Posterior vena cava (tissue), 2 donors: ENCODE measurements at regions not wholly inside any gene's neighbourhood (a gene's known extent, or its start where the extent isn't known, plus 50 kb on each side); places are given as distances from the start of the nearest gene placed in this dataset.

Source experiments
- DNase-seq: peaks from one replicate; pipeline ENCODE4 v3.0.0-alpha.2; 2020; ENCODE audit warnings: low spot score
- intact Hi-C, 2 donors: fragments of 100-400 bp; cut with DNase I; formaldehyde crosslinking; loops; one replicate each; pipeline versions ENCODE4 v1.14.1 to v1.14.2; 2022 to 2023
- donor health status: DM: yes; HTN: yes; CAD: no.
- donor health status: DM: yes; HTN: yes; CAD: no.

DNA sequence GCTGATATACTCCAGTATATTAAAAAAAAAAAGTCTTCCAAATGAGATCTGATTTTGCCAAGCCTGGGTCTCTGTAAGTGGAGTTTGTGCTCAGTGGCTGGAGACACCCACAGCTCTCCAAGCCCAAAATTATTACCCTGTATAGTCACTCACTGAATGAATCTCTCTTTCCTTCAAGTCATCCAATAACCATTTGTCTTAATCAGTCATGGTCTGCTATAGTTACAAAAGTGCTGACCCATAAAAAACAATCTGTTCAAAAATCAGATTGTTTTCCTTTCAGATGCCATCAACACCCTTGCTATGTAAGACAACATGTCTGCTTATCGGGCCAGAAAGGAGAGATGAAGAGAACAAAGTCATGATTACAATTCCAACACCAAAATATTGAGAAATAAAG lies 159.4 kb upstream of the FST start:
- DNase-seq, result no peak
- intact Hi-C loops, result no loop called here

DNA sequence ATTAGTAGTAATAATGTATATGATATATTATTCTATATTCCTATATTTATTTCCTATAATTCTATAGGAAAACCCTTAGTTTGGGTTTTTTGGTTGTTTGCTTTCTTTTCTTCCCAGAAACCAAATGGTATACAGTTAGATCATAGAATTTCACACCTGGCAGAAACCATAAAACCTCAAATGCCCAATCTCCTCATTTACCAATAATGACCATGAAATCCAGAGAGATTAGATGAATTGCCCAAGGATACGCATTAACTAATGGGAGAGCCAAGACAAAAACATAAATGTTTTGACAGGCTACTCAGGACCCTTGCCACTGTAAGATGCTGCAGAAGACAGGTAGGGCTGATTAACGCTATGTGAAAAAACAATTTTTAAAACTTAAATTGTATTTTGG lies 158.7 kb upstream of the FST start:
- intact Hi-C loops, result no loop called here

DNA sequence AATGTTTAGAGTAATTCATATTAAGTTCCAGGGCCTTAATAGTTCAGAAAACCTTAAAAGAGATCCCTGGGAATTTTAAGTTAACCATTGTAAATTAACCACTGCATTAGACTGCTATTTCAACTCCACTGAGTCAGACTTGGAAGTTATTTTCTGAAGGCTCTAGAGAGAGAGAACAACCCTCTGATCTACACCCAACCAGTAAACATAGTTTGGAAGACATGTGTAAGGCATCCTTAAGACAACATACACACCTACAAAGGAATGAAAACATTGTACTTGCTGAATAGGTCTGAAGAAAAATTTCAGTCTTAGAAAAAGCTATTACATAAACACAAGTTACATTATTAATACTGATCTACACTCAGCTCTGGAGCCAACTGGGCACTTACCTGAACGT lies 158.2 kb upstream of the FST start:
- no peak for DNase-seq
- intact Hi-C loops, result no loop called here

More for the DNA sequence above, 158.7 kb upstream of the FST start:
- DNase-seq, result no peak

DNA sequence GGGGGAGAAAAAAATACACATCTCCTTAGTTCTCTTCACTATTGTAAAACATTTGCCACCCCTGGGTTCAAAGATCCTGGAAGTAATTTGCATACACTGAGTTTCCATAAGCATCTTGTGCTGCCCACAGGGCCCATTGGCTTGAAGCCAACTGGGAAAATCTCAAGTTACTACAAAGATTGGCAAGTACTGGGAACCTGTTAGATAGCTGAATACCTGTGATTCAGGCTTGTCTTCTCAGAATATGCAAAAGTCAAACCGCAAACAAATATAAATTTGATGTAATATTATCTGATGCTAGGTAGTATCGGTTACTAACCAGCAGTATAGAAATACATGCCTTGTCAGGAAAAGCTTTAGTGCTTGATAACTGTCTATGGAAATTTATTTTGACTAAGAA lies 156.9 kb upstream of the FST start:
- intact Hi-C loops, result no loop called here
- no peak for DNase-seq

DNA sequence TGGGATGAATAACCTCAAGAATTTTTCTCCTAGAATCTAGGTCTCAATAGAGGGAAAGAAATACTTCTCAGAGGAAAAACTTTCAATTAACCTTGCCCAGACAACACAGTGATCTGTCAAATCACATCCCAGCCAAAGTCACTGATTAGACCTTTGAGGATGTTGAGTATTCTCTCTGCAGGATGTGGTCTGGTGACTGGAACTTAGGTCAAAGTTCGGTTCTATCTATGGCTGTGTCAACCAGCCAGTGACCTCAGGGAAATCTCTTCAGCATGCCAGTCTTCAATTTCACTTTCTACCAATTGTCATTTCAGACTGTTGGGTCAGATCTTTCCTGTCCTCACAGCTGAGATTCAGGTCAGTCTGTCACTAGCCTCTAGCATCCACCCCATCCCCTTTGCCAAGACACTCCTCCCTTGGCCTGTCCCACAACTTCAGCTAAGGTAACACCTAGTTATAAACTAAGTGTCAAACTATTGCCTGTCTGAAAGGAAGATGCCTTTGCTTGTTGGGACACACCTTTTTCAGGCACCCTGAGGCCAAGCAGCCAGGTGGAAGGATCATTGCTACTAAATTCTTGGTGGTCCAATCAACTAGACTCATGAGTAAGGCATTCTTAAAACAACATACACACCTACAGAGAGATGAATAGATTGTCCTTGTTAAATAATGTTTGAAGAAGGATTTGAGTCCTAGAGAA lies 156.3 kb upstream of the FST start:
- intact Hi-C loops, result no loop called here
- DNase-seq, result no peak

DNA sequence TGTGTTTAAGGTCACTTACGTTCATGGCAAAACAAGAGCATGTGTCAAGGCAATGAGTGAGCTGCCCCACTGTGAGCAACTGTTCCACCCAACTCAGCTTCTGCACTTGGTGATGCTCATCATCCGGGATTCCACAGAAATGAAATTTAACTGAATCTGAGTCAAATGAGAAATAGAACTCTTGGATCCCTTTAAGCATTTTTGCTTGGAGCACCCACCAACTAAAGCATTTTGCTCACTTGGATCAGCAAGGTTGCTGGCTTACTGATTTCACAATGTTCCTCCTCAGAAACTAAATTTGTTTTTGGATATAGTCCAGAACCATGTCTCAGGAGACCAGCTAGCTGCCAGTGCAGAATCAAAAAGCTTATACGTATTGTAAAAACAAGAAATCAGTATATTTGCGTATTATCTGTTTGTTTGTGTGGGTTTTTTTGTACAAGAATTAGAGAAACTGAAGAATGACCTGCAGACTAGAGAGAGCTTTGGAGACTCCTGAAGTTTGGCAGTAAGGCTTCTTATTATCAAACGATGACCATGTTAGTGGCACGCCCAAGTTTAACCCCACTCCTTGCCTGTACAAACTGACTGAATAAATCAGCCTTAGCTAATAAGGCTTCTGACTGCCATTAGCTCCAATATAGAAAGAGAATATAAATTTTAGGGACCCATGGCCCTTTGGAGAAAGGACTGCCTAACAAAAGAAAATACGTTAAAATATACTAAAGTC lies 153.8 kb upstream of the FST start:
- intact Hi-C loops, result no loop called here
- no peak for DNase-seq

DNA sequence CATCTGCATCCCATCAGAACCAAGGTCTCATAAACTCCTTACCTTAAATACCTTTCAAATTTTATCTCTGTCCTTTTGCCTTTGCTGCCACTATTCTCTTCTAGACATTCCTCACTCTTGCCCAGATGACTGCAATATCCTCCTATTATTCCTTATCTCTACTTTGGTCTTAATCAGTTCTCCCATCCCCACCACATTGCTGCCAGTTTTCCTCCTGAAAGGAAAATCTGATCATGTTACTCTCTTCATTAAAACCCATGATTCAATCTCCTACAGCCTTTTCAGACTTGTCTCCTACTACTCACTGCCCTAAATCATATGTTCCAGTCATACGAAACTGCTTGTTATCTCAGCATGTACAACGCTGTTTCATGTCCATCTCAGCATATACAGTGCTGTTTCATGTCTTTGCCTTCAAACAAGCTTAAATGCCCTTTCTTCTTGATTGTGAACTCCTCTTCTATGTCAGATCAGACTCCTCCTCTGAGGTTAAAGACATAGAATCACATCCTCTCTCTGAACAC lies 152.6 kb upstream of the FST start:
- intact Hi-C loops, result no loop called here
- DNase-seq, result no peak

DNA sequence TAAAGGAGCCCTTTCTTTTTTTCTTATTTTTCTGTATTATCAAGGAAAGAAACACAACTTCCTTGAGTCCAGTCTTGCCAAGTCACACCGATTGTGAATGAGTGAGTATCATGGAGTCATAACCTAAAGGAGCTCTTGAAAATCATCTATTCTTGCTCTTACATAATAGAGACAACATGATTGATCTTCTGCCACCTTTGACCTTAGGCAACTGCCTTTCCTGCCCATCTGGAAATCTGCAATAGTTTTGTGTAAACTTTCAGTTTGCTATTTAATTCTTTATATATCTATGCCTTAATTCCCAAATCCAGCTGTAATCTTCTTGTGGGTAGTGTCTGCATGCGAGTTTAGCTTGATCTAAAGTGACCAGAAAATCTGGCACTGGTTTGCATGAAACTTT lies 149.9 kb upstream of the FST start:
- intact Hi-C loops, result no loop called here

DNA sequence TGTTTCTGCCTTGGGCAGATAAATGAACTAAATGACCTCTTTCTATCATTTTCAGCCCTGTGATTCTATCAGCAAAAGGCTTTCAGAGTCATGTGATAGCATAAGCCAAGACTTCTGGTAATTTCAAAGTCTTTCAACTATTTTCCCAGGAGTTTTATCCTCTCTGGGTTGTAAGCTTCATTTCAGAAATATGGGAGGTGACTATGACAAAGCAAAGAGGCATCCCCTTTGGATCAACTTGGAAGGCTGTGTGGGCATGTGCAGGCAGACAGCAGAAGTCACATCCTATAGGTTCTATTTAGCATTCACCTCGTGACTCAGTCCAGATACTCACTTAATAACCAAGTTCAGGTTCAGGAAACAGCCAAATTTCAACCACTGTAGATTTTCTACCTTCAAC lies 149.0 kb upstream of the FST start:
- no peak for DNase-seq
- intact Hi-C loops, result no loop called here

More for the DNA sequence above, 149.9 kb upstream of the FST start:
- no peak for DNase-seq

DNA sequence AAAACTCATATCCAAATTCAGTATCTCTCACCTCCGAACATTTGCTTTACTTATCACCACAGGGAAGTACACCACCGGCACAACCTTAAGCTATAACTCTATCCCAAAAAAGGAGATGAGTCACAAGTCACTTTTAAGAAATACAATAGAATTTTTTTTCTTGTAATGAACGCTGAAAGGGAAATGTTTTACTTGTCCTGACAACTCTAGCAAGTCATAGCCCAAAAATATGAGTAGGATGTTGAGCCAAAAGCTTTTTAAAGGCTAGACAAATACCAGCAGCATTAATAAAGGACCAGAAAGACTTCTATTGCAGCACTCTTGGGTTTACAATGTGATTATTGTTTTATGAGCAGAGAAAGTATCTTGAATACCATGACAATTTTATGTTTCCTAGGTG lies 147.3 kb upstream of the FST start:
- DNase-seq, result no peak
- intact Hi-C loops, result no loop called here

DNA sequence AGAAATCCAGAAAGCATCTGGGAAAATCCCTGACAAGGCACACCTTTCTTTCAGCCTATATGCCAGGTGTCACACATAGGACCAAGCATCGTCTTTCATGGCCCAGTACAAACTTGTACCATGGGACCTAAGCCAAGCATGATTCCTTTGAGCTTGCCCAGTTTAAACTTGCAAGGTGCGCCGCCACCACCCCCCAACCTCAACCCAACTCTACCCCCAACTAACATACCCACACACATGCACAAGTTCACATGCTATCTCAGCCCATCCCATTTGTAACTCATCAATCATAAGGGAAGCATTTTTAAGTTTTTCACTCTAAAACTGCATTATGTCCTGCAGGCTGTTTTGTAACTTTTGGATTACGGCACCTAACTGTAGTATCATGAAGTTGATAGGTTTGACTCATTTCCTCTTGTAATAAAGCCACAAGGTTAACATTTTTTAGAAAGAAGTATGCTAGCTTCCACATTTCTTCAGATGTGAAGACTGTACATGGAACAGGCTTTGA lies 145.9 kb upstream of the FST start:
- DNase-seq, result no peak
- intact Hi-C loops, result no loop called here

DNA sequence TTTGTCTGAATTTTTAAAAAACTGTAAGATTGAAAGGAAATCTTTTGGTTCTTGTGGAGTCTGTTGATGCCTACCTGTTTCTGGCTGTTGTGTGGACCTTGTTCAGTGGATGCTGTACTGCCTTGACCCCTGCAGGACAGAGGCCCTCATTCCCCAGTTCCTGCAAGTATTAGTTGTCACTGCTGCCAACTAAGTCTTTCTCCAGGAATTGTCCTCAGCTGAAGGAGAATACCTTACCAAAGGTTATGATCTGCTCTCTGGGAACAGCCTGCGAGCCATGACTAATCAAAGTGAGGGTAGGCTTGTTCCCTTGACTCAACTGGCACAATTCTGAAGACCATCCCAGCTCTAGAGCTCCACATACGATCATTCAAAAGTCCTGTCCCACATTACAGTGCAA lies 145.3 kb upstream of the FST start:
- no peak for DNase-seq
- intact Hi-C loops, result no loop called here

DNA sequence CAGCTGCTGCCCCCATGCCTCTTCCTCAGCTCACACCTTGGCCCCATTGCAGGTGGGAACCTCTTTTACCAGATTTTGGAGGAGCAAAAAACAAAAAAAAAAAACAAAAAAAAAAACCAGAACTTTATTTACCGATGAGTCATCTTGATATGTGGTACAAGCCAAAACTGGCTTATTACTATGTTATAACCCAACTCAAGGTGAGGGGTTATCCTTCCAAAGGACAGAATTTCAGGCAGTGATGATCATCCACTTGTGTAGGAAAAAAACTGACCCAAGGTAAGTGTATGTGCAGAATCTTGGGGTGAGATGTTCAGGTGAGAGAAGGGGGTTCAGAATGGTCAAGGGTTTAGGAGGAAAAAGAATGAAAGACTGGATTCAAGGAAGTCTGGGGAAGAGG lies 142.6 kb upstream of the FST start:
- no peak for DNase-seq
- intact Hi-C loops, result no loop called here

DNA sequence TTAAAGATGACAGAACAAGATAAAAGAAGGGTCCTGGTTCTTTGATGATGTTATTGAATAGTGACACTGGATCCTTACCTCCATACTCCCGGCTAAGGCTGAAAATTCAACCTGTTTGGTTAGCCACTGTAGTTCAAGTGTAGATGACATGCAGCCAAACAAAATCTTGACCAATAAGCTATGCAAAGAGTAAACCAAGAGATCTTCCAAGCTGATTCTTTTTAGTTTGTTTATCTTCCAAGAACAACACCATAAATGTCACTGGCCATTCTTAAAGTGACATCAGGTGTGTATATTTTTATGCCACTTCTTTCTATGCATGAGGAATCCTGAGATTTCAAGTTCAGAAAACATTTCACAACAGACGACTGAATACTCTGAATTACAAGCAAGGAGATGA lies 141.5 kb upstream of the FST start:
- intact Hi-C loops, result no loop called here
- DNase-seq, result no peak

DNA sequence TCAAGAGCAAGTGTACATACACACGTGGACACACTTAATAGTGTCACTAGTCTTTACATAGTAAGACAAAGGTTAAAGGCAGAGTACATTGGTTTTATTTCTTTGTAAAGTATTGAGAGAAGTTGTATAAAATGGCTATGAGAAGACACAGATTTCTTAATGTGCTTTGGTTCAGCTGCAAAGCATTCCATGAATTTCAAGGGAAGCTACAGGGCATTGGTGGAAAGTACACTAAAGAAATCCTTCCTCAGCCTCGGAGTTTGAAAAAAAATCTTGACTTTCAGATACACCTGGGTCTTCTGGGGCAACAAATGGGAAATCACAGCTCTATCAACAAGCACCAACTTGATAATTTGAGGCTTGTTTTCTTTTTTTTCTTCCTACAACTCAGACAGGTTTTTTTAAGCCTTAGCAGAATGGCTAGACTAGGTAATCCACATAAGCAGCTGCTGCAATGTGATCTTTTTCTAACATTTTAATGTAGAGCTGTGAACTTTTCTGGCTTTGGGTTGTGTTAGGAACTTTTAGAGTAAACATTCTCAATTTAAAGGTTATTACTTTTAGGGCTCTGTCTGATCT lies 140.4 kb upstream of the FST start:
- DNase-seq, result no peak
- intact Hi-C loops, result no loop called here

DNA sequence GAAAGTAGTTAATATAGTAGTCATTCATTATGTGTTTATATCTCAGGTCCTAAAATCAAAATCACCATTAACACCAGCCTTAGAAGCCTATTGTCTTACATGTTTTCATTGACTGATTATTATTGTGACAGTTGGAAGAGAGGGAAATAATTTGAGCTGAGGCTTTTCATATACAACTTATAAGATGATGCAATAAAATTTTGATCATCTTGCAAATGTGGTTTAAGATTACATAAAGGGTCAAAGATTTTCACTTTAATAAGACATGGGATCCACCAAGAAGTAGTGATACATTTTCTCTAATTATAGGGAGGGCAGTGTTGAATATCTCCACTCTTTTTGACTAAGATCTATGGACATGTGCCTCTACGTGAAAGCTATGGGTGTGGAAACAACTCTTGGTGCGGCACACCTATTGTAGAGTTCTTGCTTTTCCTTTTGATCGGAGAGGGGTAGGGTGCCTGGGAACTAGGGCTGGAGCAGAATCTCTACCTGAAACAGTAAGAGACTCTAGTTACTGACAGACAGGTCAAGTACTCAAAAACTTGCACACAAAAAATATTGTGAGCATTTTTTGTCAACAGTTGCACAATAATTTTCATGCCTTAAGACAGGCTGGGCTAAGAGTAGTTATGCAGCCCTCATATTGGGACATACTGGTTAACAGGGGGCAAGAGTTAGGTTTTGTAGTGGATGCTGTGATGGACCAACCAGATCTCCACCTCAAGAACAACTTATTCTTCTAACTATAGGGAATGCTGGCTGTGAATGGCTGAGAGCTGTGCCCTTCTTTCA lies 139.3 kb upstream of the FST start:
- intact Hi-C loops, result no loop called here
- DNase-seq, result no peak

DNA sequence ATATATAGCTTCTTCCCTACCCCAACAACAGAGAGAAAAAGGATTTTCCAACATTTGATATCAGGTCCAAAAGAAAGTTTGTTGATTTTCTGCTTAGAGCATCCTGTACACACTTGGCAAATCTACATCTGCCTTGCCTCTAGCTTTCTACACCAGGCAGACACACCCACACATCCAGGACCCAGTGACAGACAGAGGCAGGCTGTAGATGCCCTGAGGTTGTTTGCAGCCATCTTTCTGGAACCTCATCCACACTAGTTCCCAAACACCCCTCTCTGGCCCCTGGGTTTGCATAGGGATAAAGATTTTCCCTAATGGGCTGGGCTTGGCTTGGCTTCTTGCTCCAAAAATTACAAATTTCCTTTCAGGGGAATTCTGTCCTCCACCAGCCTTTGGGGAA lies 138.2 kb upstream of the FST start:
- intact Hi-C loops, result no loop called here
- no peak for DNase-seq

DNA sequence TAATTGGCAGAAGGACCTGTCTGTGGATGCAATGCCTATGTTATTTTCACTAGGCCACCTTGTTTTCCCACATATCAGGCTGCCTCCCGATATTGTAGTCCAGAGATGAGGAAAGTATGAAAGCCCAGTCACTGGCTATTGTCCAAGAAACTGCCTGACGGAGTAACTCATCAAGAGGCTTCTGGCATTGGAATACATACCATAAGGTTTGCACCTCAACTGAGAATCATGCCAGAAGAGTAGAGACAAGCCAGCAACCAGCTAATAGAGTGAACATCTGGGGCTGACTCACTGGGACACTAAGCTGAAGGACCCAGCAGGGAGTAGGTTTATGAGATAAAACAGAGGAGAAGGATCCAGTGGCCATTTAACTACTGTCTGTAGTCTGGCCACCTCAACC lies 137.2 kb upstream of the FST start:
- DNase-seq, result no peak
- intact Hi-C loops, result no loop called here

DNA sequence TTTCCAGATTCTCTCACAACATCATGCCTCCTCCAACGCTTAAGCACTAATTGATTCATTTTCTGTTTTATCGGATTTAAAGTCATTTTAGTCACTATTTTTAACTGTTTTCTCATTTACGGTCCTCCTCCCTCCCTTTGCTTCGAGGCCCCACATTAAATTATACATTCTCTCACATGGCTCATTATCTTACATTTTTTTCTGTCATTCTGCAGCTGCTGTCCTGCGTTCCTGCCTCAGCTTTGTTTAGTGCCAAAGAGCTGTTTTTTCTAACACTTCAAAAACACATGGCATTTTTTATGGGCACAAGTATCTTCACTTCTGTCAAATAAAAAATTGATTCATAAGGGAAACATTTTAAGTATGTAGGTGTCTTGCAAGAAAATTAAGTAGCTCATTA lies 130.1 kb upstream of the FST start:
- intact Hi-C loops, result no loop called here

More for the DNA sequence above, 130.1 kb upstream of the FST start:
- DNase-seq, result no peak
